RKO (cell line): ENCODE measurements at regions not wholly inside any gene's neighbourhood (a gene's known extent, or its start where the extent isn't known, plus 50 kb on each side); places are given as distances from the start of the nearest gene placed in this dataset.

Experiments
- DNase-seq: peaks from one replicate; pipeline ENCODE4 v3.0.0-alpha.2; 2016; ENCODE audit warnings: low spot score

DNA sequence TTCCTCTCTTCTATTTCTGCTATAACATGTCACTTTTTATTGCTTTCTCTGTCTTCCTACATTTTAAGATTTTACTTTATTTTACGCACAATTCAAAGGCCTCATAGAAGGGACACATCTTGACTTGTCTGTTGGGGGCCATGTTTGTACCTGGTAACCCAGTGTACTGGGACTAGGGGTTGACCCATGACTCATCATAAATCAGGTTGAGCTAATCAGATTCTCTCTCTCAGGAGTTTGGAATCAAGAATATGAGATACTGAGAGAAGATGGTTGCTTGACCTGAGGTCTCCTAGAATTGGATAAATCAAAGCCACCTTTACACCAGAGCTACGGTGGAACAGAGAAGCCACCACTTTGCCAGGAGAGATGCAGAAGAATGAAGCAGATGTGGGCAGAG, 153.0 kb downstream of the UXS1 start:
- no peak for DNase-seq

GRCh38 chr2:106039634-106040315, 154.3 kb downstream of the UXS1 start:
- no peak for DNase-seq

DNA sequence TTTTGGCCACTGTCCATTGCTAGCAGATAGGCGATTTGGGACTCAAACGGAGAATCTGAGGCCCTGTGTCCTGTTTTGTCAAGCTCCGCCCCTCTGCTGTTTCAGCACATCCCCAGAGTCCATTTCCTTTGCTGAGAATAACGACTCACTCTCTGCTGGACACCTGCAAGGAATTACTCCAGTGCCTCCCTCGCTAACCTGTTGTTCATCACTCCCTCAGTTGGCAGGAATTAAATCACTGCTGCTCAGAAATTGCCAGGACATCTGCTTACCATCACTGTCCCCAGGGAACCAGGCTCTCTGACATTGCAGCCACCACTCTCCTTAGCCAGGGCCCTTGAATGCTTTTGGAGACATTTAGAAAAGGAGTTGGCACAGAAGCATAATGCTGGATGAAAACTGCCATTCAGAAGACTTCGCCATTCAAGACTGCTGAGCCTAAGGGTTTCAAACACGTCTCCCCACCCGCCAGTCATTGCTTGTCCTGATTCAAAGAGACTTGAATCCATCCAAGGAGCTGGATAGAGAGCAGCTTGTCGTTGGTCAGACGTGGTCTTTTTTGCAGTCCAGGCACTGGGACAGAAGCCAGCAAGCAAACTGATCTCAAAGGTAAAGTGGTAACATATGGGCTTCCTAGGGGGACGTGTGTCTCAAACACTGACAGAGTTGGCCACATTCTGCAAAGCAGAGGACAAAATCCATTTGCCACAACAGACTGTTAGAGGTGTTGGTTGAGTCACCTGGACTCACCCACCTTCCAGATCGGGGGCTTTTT, 155.3 kb downstream of the UXS1 start:
- DNase-seq, result no peak

GRCh38 chr2:106037932-106038331, 156.2 kb downstream of the UXS1 start:
- no peak for DNase-seq

DNA sequence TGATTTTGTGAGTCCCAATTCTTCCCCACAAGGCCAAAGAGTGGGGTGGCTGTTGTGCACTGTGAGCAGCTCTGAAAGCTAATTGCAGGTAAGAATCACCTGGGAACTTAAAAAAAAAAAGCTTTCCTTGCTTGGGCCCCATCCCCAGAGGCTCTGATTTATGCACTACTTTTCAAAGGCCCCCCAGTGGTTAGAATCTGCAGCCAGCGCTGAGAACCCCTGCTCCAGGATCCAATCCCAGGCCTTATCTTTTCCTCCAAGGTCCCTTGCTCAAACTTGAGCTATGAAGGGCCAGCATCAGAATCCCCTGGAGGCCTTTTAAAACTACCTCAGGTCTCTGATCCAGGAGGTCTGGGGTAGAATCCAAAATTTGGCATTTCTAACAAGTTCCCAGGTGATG, 156.8 kb downstream of the UXS1 start:
- DNase-seq, result no peak

DNA sequence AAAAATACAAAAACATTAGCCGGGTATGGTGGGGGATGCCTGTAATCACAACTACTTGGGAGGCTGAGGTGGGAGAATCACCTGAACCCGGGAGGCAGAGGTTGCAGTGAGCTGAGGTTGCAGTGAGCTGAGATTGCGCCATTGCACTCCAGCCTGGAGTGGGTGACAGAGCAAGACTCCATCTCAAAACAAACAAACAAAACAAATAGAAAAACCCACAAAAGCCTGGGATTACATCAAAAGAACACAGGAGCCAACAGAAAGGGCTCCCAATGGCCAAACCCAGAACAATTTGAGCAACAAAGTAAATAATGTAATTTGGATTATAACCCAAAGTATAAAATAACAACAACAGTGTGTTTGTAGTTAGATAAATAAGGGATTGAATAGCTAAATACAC, 159.8 kb downstream of the UXS1 start:
- DNase-seq, result no peak

DNA sequence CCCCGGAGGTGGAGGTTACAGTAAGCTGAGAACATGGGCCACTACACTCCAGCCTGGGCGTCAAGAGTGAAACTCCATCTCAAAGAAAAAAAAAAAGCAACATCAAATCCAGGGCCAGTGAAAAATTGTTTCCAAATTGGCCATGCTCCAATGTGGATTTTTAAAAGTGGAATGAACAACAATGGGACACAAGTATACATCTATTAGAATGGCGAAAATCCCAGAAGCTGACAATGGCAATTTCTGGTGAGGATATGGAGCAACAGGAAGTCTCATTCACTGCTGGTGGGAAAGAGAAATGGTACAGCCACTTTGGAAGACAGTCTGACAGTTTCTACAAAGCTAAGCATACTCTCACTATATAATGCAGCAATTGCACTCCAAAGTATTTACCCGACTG, 161.4 kb downstream of the UXS1 start:
- no peak for DNase-seq

DNA sequence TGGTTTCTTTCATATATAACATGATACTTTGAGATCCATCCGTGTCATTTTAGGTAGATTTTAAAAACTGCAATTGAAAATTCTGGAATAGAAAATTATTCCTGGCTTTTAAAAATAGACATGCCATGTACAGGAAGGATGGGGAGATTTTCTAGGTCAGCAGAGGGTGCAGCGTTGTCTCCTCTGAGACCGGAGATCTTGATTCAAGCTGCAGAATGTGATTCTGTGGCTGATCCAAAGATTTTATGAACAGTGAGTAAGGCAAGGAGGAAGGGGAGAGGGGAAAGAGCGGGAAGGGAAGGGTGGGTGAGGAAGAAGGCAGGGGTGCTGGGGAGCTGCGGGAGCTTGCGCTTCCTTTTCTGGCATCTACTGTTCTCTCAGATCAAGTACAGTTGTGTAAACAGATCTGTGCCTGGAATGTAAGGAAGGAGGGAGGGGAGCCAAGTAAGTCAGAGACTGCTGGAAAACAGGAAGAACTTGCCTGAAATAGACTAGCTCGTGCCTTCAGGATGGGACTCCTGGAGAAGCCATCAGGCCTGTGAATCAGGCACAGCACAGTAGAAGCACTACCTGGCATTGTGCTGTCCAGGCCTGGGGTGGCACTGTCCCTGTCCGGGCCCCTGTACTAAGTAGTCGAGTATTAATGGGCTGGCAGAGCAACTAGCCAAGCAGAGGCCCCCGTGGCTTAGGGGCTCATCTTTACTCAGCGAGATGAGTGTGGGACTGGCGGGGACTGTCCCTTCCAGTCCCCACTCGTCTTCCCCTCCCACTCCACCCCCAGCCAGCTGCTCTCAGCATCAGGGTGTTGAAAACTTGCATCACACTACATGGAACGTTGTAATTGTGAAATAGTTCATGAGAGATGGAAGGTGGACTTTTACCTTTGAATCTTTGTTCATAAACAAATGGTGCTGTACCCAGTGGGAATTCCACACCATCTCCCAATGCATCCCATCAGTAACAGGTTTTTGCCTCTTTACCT, 163.5 kb downstream of the UXS1 start:
- no peak for DNase-seq

- no peak for DNase-seq
These were observed 165.9 kb downstream of the UXS1 start for GRCh38 chr2:106028192-106028591.

DNA sequence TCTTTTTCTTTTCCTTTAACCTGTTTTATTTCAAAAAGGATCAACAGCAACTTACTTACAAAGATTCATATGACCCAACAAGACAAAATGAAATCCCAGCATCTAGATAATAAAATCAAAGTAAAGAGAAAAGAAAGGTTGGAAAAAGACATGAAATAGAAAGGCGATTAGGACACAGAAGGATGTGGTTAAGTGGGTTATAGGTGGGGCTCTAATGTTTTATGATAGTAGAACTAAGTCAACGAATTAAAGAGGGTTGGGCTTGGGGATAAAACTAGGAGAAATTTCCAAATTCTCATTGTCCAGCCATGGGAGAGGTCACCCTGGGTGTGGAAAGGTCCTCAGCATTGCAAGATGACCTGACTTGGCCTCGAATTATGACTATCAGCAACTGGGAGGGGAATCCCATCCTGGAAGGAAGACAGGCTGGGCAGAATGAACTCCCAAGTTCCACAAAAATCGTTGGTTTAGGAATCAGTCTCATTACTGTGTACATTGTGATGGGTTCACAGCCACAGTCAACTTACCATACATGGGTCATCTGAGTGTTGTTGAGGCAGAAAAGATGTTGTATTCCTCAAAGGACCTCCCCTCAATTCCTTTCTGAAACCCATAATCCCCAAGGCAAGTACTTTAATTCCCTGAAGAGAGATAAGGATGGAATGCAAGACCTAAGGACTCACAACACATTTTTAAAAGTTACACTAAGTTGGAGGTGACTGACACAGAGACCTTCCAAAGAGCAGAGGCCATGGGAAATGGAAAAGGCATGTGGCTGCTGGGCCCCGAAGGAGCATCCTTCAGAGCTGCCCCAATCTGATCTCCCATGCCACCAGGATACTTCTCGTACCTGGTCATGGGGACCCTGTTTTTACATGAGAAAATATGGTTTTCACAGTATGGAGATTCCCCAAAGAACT, 167.6 kb downstream of the UXS1 start:
- no peak for DNase-seq

DNA sequence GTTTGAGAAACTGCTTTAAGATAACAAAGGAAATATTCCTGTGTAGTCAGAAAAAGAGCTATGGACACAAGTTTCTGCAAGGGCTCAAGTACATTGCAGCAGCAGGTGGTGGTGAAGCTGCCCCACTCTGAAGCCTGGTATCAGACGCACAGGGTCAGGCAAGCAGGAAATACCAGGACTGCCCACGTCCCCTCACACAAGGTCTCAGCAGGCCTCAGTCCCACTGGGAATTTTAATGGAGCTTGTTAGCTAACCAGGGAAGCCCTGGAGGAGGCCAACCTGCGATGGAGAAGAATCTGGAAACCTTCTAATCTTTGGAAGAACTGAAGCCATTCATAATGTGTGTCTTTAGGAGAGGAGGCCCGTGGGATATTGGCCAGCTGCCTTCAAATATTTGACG, 168.3 kb downstream of the UXS1 start:
- no peak for DNase-seq

DNA sequence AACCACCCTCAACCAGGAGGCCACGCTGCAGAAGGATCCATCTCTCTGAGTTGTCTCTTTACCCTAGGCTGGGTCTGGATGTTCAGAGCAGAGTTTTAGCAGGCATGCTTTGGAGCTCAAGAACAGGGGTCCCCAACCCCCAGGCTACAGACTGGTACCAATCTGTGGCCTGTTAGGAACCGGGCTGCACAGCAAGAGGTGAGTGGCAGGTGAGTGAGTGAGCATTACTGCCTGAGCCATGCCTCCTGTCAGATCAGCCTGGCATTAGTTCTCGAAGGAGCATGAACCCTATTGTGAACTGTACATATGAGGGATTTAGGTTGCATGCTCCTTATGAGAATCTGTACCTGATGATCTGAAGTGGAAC, 172.5 kb downstream of the UXS1 start:
- DNase-seq, result no peak

- no peak for DNase-seq
These were observed 173.1 kb downstream of the UXS1 start for GRCh38 chr2:106020821-106021661.

DNA sequence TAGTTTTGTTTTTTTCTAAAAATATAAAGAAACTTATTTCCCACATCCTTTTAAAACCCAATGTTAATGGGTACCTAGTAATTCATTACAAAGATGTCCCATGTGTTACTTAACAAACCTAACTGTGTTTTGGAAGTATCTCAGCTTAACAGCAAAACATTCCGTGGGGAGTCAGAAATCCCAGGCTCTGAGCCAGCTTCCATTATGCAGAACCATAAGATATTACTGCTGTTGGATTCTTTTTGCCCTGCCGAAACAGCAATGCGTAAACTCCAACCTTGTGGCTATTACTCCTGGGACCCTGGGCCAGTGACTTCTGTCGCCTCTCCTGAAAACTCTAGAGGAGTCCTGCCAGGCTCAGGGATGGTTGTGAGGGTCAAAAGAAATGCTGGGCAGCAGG, 174.1 kb downstream of the UXS1 start:
- no peak for DNase-seq

GRCh38 chr2:106018141-106018540, 176.0 kb downstream of the UXS1 start:
- DNase-seq, result no peak

DNA sequence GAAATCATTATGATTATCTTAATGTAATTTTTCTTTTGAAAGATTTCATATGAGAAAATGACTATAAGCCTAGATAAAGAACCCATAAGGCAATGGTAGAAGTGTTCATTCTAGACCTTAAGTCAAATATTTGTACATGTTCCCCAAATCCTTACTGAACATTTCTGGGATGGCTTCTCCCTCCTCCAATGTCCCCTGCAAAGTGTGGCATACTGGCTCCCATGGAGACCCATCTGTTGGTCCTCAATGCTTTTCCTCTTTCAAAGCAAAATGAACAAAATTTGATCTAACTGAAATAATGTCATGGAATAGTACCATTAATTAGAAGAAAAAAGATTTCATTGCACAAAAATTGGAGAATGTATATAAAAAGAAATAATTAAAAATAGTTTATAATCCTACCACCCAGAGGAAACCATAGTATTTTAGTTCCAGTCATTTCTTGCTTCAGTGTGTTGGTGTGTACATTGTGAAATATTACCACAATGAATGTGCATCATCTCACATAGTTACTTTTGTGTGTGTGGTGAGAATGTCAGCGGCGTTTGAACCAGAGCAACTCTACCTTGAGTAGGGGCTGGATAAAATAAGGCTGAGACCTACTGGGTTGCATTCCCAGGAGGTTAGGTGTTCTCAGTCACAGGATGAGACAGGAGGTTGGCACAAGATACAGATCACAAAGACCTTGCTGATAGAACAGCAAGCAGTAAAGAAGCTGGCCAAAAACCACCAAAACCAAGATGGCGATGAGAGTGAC, 181.3 kb downstream of the UXS1 start:
- no peak for DNase-seq

- DNase-seq, result no peak
These were observed 182.0 kb downstream of the UXS1 start for GRCh38 chr2:106012001-106012590.

DNA sequence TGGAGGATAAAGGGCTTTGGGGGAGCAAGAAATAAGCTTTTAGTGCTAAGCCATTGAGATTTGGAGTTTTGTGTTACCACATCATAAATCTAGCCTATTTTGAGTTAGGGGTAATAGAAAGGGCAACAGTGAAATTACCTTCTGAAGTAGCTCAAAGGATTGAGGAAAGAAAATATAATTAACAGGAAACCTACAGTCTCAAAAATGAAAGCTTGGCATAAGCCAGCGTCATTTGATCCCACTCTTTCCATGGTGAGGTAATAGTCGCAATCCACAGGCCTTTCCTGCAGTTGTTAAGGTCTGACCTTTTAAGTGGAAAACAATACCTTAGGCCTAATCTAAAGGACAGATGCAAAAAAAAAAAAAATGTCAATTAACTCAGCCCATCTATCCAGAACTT, 182.7 kb downstream of the UXS1 start:
- no peak for DNase-seq

GRCh38 chr2:106010818-106011355, 183.2 kb downstream of the UXS1 start:
- no peak for DNase-seq
